SU-DHL-6 (cell line): ENCODE measurements at regions not wholly inside any gene's neighbourhood (a gene's known extent, or its start where the extent isn't known, plus 50 kb on each side); places are given as distances from the start of the nearest gene placed in this dataset.

Experiments
- H2AFZ ChIP-seq: fragments of 200-600 bp; sonication (generic); 2 replicates; pipeline ENCODE4 v1.6.1; 2014; ENCODE audit warnings: low read depth, mild to moderate bottlenecking, moderate library complexity, mixed read lengths, antibody characterized with exemption, low read length; ENCODE audit not compliant: severe bottlenecking
- H3F3A ChIP-seq: fragments of 200-600 bp; shearing (Covaris generic); 2 replicates; pipeline ENCODE4 v1.6.0; 2016; ENCODE audit warnings: antibody characterized with exemption, mild to moderate bottlenecking; ENCODE audit not compliant: insufficient read depth
- H3K27ac ChIP-seq: fragments of 200-600 bp; sonication (generic); 2 replicates; pipeline ENCODE4 v1.5.1; 2016; ENCODE audit warnings: low read depth, mild to moderate bottlenecking, low read length, moderate library complexity, mixed read lengths
- H3K27me3 ChIP-seq: fragments of 200-600 bp; sonication (generic), shearing (Covaris generic); 2 replicates; pipeline ENCODE4 v1.6.0; 2014; ENCODE audit warnings: mild to moderate bottlenecking, low read length
- H3K36me3 ChIP-seq: fragments of 200-600 bp; sonication (generic); 2 replicates; pipeline ENCODE4 v1.6.1; 2014; ENCODE audit warnings: mild to moderate bottlenecking, low read length, mixed read lengths
- H3K4me2 ChIP-seq: fragments of 300-600, 200-600 bp; shearing (Covaris generic), sonication (generic); 2 replicates; pipeline ENCODE4 v1.6.0; 2014; ENCODE audit warnings: low read length, low read depth, mild to moderate bottlenecking; ENCODE audit not compliant: poor library complexity, severe bottlenecking
- H3K4me3 ChIP-seq: fragments of 200-600 bp; sonication (generic); 2 replicates; pipeline ENCODE4 v1.5.1; 2014; ENCODE audit warnings: antibody characterized with exemption, low read length, mild to moderate bottlenecking, mixed read lengths; ENCODE audit not compliant: insufficient read depth, poor library complexity, severe bottlenecking
- H3K79me2 ChIP-seq: fragments of 200-600 bp; sonication (generic); 2 replicates; pipeline ENCODE4 v1.6.1; 2014; ENCODE audit warnings: mild to moderate bottlenecking, low read length, moderate library complexity; ENCODE audit not compliant: insufficient read depth
- H3K9ac ChIP-seq: fragments of 200-600 bp; sonication (generic); 2 replicates; pipeline ENCODE4 v1.7.0; 2014; ENCODE audit warnings: mild to moderate bottlenecking, low read length
- H3K9me2 ChIP-seq: fragments of 200-600 bp; sonication (generic); replicated peaks from 2 replicates; pipeline ENCODE4 v1.6.1; 2014; ENCODE audit warnings: low read length; ENCODE audit not compliant: insufficient read depth
- H3K9me3 ChIP-seq: fragments of 200-600 bp; sonication (generic); 2 replicates; pipeline ENCODE4 v1.6.1; 2014; ENCODE audit warnings: low read length, mixed read lengths; ENCODE audit not compliant: insufficient read depth
- H4K20me1 ChIP-seq: fragments of 200-600 bp; sonication (generic); 2 replicates; pipeline ENCODE4 v1.6.1; 2014; ENCODE audit warnings: low read depth, mild to moderate bottlenecking, antibody characterized with exemption, low read length, moderate library complexity, mixed read lengths
- CTCF ChIP-seq: fragments of 200-600 bp; sonication (generic); IDR thresholded peaks from one replicate; pipeline ENCODE4 v1.5.1; 2017; ENCODE audit warnings: antibody characterized with exemption, mild to moderate bottlenecking, low read length, moderate library complexity; ENCODE audit not compliant: insufficient read depth, poor library complexity, severe bottlenecking
- EZH2phosphoT487 ChIP-seq: fragments of 200-600 bp; sonication (generic), shearing (Covaris generic); conservative IDR thresholded peaks from 2 replicates; pipeline ENCODE4 v1.6.1; 2018; ENCODE audit warnings: mild to moderate bottlenecking, antibody characterized with exemption, low read length, moderate library complexity, mixed read lengths

- no peaks in the 10 kb centered on the region for H3K79me2 ChIP-seq
- H2AFZ ChIP-seq: no peak overlapping the region
- TF ChIP-seq CTCF: no peak
- TF ChIP-seq EZH2phosphoT487: no peak
- no peak overlapping the region for H3K4me3 ChIP-seq
- no peaks in the 10 kb centered on the region for H3K36me3 ChIP-seq
- H3K9me2 ChIP-seq: no peaks in the 10 kb centered on the region
- no peaks in the 10 kb centered on the region for H3F3A ChIP-seq
- H3K27ac ChIP-seq: no peak overlapping the region
- H3K27me3 ChIP-seq: no peaks in the 10 kb centered on the region
- H4K20me1 ChIP-seq: no peaks in the 10 kb centered on the region
- no peak overlapping the region for H3K4me2 ChIP-seq
- no peak overlapping the region for H3K9ac ChIP-seq
- H3K9me3 ChIP-seq: no peaks in the 10 kb centered on the region
Observed at GRCh38 chr3:165545059-165545458, 292.2 kb downstream of the BCHE start.

DNA sequence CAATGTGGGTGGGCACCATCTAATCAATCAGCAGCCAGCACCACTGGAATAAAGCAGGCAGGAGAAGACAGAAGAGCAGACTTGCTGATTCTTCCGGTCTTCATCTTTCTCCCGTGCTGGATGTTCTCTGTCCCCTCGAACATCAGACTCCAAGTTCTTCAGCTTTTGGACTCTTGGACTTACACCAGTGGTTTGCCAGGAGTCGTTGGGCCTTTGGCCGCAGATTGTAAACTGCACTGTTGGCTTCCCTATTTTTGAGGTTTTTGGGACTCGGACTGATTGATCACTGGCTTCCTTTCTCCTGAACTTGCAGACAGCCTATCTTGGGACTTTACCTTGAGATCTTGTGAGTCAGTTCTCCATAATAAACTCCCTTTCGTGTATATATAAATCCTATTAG, 292.8 kb downstream of the BCHE start:
- no peak overlapping the region for H3K27ac ChIP-seq
- H4K20me1 ChIP-seq: no peaks in the 10 kb centered on the region
- no peaks in the 10 kb centered on the region for H3K9me3 ChIP-seq
- no peaks in the 10 kb centered on the region for H3K79me2 ChIP-seq
- no peaks in the 10 kb centered on the region for H3K27me3 ChIP-seq
- H3K9me2 ChIP-seq: no peaks in the 10 kb centered on the region
- no peaks in the 10 kb centered on the region for H3K36me3 ChIP-seq
- no peak overlapping the region for H3K4me2 ChIP-seq
- TF ChIP-seq EZH2phosphoT487 (no peak), CTCF (no peak)
- no peaks in the 10 kb centered on the region for H3F3A ChIP-seq
- H3K9ac ChIP-seq: no peak overlapping the region
- no peak overlapping the region for H3K4me3 ChIP-seq
- no peak overlapping the region for H2AFZ ChIP-seq

GRCh38 chr3:165538166-165538565, 299.1 kb downstream of the BCHE start:
- Histone ChIP-seq H3K9ac (no peak overlapping the region), H3F3A (no peaks in the 10 kb centered on the region), H3K4me3 (no peak overlapping the region), H3K9me3 (no peaks in the 10 kb centered on the region), H2AFZ (no peak overlapping the region), H3K4me2 (no peak overlapping the region), H3K27ac (no peak overlapping the region), H3K79me2 (no peaks in the 10 kb centered on the region), H3K9me2 (no peaks in the 10 kb centered on the region), H3K36me3 (no peaks in the 10 kb centered on the region), H3K27me3 (no peaks in the 10 kb centered on the region), H4K20me1 (no peaks in the 10 kb centered on the region)
- TF ChIP-seq CTCF (no peak), EZH2phosphoT487 (no peak)

GRCh38 chr3:165532851-165533250, 304.4 kb downstream of the BCHE start:
- TF ChIP-seq CTCF (no peak), EZH2phosphoT487 (no peak)
- H2AFZ ChIP-seq: no peak overlapping the region
- no peaks in the 10 kb centered on the region for H4K20me1 ChIP-seq
- no peaks in the 10 kb centered on the region for H3K9me3 ChIP-seq
- H3K27ac ChIP-seq: no peak overlapping the region
- H3F3A ChIP-seq: no peaks in the 10 kb centered on the region
- H3K27me3 ChIP-seq: no peaks in the 10 kb centered on the region
- H3K4me3 ChIP-seq: no peak overlapping the region
- H3K9ac ChIP-seq: no peak overlapping the region
- H3K4me2 ChIP-seq: no peak overlapping the region
- H3K9me2 ChIP-seq: no peaks in the 10 kb centered on the region
- no peaks in the 10 kb centered on the region for H3K79me2 ChIP-seq
- H3K36me3 ChIP-seq: no peaks in the 10 kb centered on the region
